SK-N-SH treated with all-trans-retinoic acid at 6 μM for 48 hours (cell line): ENCODE measurements at regions not wholly inside any gene's neighbourhood (a gene's known extent, or its start where the extent isn't known, plus 50 kb on each side); places are given as distances from the start of the nearest gene placed in this dataset.

Experiments used
- ARNTL ChIP-seq: fragments of 450-650 bp; formaldehyde crosslinking; IDR thresholded peaks from 2 replicates; pipeline ENCODE4 v1.5.0; 2020; ENCODE audit warnings: low read depth, mild to moderate bottlenecking, moderate library complexity, borderline replicate concordance
- ESRRG ChIP-seq: fragments of 250-450 bp; sonication (Bioruptor Pico); IDR thresholded peaks from 2 replicates; pipeline ENCODE4 v1.6.1; 2021; ENCODE audit warnings: mild to moderate bottlenecking
- PATZ1 ChIP-seq: fragments of 250-450 bp; sonication (Bioruptor Pico); IDR thresholded peaks from 2 replicates; pipeline ENCODE4 v1.8.0; 2020; ENCODE audit warnings: mild to moderate bottlenecking, moderate library complexity, borderline replicate concordance
- POU6F1 ChIP-seq: fragments of 250-450 bp; sonication (Bioruptor Pico); IDR thresholded peaks from 2 replicates; pipeline ENCODE4 v1.8.0; 2021; ENCODE audit warnings: low read depth, mild to moderate bottlenecking, moderate library complexity, borderline replicate concordance
- PPARA ChIP-seq: fragments of 250-450 bp; sonication (Bioruptor Pico); IDR thresholded peaks from 2 replicates; pipeline ENCODE4 v1.5.0; 2020; ENCODE audit warnings: mild to moderate bottlenecking, borderline replicate concordance
- RARB ChIP-seq: fragments of 250-450 bp; sonication (Bioruptor Pico); IDR thresholded peaks from 2 replicates; pipeline ENCODE4 v1.8.0; 2021; ENCODE audit warnings: mild to moderate bottlenecking, moderate library complexity
- SNAI2 ChIP-seq: fragments of 250-450 bp; sonication (Bioruptor Pico); IDR thresholded peaks from 2 replicates; pipeline ENCODE4 v1.5.0; 2020; ENCODE audit warnings: mild to moderate bottlenecking, moderate library complexity
- TCF4 ChIP-seq: fragments of 250-450 bp; sonication (Bioruptor Pico); IDR thresholded peaks from 2 replicates; pipeline ENCODE4 v1.8.0; 2021; ENCODE audit warnings: mild to moderate bottlenecking, moderate library complexity, borderline replicate concordance
- ZFP30 ChIP-seq: fragments of 450-650 bp; formaldehyde crosslinking; IDR thresholded peaks from 2 replicates; pipeline ENCODE4 v1.5.0; 2022; ENCODE audit warnings: mild to moderate bottlenecking, moderate library complexity
- ZNF565 ChIP-seq: fragments of 450-650 bp; formaldehyde crosslinking; conservative IDR thresholded peaks from 2 replicates; pipeline ENCODE4 v1.5.0; 2020; ENCODE audit warnings: low read depth, mild to moderate bottlenecking, moderate library complexity
- ZNF70 ChIP-seq: fragments of 450-650 bp; formaldehyde crosslinking; IDR thresholded peaks from 2 replicates; pipeline ENCODE4 v1.5.0; 2020; ENCODE audit warnings: mild to moderate bottlenecking, moderate library complexity
- TF ChIP-seq, protein P1 (sequence below): fragments of 250-450 bp; sonication (Bioruptor Pico); IDR thresholded peaks from 2 replicates; pipeline ENCODE4 v1.5.0; 2020; ENCODE audit warnings: mild to moderate bottlenecking, moderate library complexity
- TF ChIP-seq, protein P2 (sequence below): fragments of 250-450 bp; sonication (Bioruptor Pico); IDR thresholded peaks from 2 replicates; pipeline ENCODE4 v1.5.1; 2021; ENCODE audit warnings: mild to moderate bottlenecking, moderate library complexity

DNA sequence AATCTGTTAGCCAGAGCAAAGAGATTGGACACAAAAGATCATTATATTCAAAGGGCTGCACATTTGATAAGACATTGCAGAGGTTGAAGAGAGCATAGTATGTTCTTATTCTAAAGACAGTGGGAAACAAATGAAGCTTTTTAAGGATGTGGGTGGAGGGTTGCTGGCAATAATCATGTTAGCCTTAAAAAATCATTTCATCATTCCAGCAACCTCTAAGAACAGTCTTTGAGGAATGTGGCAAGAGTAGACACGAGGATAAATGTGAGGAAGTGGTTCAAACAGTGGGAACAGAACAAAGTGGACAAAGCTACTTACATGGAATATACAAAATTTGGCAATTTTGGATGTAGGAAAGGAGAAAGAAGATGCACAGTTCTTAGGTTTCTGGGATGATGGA lies 167.3 kb upstream of the SPRY1 start:
- TF ChIP-seq SNAI2 (CRISPR knock-in tag) (no peak), ZFP30 (CRISPR knock-in tag) (no peak), POU6F1 (CRISPR knock-in tag) (no peak), PATZ1 (CRISPR knock-in tag) (no peak), RARB (CRISPR knock-in tag) (no peak), TCF4 (CRISPR knock-in tag) (no peak), ESRRG (no peak), PPARA (CRISPR knock-in tag) (no peak), ZNF70 (CRISPR knock-in tag) (no peak), ZNF565 (CRISPR knock-in tag) (no peak), ARNTL (CRISPR knock-in tag) (no peak)
- TF ChIP-seq, protein P1, sequence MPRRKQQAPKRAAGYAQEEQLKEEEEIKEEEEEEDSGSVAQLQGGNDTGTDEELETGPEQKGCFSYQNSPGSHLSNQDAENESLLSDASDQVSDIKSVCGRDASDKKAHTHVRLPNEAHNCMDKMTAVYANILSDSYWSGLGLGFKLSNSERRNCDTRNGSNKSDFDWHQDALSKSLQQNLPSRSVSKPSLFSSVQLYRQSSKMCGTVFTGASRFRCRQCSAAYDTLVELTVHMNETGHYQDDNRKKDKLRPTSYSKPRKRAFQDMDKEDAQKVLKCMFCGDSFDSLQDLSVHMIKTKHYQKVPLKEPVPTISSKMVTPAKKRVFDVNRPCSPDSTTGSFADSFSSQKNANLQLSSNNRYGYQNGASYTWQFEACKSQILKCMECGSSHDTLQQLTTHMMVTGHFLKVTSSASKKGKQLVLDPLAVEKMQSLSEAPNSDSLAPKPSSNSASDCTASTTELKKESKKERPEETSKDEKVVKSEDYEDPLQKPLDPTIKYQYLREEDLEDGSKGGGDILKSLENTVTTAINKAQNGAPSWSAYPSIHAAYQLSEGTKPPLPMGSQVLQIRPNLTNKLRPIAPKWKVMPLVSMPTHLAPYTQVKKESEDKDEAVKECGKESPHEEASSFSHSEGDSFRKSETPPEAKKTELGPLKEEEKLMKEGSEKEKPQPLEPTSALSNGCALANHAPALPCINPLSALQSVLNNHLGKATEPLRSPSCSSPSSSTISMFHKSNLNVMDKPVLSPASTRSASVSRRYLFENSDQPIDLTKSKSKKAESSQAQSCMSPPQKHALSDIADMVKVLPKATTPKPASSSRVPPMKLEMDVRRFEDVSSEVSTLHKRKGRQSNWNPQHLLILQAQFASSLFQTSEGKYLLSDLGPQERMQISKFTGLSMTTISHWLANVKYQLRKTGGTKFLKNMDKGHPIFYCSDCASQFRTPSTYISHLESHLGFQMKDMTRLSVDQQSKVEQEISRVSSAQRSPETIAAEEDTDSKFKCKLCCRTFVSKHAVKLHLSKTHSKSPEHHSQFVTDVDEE (CRISPR knock-in tag): no peak
- TF ChIP-seq, protein P2, sequence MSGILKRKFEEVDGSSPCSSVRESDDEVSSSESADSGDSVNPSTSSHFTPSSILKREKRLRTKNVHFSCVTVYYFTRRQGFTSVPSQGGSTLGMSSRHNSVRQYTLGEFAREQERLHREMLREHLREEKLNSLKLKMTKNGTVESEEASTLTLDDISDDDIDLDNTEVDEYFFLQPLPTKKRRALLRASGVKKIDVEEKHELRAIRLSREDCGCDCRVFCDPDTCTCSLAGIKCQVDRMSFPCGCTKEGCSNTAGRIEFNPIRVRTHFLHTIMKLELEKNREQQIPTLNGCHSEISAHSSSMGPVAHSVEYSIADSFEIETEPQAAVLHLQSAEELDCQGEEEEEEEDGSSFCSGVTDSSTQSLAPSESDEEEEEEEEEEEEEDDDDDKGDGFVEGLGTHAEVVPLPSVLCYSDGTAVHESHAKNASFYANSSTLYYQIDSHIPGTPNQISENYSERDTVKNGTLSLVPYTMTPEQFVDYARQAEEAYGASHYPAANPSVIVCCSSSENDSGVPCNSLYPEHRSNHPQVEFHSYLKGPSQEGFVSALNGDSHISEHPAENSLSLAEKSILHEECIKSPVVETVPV: no peak
